Urothelium cell line (cell line): ENCODE measurements at regions not wholly inside any gene's neighbourhood (a gene's known extent, or its start where the extent isn't known, plus 50 kb on each side); places are given as distances from the start of the nearest gene placed in this dataset.

Experiments used
- DNase-seq: peaks from one replicate; pipeline ENCODE4 v3.0.0; 2011; ENCODE audit warnings: low spot score, mixed read lengths
- FAIRE-seq: peaks from 2 replicates; lab custom pipeline; 2011; peaks lifted over from hg19 to GRCh38; lab: Jason Lieb, UNC

DNA sequence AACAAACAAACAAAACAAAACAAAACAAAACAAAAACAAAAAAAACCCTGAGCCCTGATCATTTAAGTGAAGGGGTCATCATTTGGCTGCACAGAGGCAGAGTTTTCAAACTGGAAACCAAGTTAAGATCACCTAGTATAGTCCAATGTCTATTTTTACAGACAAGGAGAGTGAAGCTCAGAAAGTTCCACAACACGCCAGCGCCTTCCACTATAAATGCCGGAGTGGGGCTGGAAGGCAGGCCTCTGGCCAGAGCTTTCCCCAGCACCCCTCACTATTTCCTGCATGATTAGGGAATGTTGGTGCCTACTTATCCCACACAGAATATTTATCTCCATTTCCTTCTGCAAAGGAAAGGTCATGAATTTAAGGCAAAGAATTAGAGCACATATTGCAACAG lies 319.7 kb upstream of the WWC1 start:
- FAIRE-seq, result no peak

DNA sequence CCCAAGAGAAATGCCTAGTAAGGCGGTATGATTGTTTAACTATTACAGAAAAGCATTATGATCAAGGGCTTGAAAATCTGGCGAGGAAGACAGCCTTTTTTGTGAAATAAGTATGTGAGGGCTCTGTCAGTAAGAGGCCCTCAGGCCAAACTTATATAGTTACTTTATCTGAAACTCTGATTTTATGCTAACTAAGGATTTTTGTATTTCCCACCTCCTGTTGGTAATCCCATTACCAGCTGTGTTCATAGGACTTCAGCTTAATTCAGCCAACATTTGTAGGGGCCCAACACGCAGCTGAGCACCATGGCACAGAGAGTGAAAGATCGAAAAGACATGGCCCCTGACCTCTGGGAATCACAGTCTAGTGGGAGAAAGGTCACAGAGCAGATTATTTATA lies 318.3 kb upstream of the WWC1 start:
- FAIRE-seq, result no peak
- DNase-seq, result no peak

More for the DNA sequence above, 319.7 kb upstream of the WWC1 start:
- DNase-seq, result no peak

DNA sequence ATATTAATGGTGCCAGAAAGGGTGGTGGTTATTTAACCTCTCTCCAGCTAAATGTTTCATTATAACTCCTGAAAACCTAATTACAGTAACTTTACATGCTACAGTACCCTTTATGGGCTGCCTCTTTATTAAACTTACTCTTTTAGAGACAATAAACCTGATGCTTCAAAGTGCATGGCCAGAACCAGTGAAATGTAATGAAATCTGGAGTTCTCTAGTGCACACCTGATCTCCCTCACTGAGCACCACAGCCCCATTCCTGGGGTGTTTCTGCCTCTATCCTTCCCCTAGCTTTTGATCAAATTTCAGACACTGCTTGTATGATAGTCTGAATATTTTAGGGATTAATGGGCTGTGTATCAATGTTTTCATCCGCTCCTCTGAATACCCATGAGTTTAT lies 306.5 kb upstream of the WWC1 start:
- FAIRE-seq (no peak), DNase-seq (no peak)

DNA sequence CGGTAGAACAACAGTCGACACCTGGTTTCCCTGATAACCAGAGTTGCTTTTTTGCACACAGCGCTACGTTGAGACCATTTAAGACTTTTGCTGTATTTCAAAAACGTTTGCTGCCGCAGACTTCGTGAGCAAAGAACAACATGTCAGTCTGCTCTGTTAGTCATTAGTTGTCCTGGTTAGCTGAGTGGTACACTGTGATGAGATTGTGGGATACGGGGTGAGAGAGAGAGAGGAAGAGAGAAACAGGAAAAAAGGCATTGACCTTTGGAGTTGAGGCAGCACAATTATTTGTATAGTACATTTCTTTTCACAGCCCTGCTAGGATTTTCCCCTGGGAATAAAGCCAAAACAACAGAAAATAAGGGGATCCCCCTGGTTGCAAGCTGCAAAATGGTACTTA lies 306.1 kb upstream of the WWC1 start:
- no peak for DNase-seq
- no peak for FAIRE-seq

DNA sequence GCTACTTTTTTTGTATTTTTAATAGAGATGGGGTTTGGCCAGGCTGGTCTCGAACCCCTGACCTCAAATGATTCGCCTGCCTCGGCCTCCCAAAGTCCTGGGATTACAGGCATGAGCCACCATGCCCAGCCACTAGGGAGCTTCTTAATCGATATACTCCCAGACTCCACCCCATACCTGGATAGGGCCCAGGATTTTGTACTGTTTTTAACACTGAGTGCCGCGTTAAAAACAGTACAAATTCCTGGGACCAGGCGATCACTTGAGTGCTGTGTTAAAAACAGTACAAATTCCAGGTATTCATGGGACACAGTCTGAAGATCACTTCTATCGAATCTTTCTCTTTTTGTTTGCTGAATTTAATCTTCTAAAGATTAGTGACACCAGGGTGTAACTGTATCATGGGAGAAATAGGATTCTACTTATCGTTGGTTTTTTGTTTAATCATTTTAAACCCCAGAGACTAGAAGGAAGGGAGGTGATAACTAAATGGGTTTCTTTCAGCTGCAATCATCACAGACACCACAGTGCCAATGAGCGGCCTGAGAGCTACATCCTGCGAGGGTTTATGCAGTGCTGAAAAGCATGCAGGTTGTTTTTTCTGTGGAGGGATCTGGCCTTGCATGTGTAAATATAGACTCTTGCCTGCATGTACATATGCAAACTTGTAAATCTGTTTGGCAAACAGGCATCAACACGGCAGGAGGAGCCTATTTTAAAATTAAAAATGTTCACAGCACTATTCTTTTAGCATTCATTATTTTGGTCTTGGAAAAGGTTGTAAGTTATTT lies 303.8 kb upstream of the WWC1 start:
- no peak for FAIRE-seq

DNA sequence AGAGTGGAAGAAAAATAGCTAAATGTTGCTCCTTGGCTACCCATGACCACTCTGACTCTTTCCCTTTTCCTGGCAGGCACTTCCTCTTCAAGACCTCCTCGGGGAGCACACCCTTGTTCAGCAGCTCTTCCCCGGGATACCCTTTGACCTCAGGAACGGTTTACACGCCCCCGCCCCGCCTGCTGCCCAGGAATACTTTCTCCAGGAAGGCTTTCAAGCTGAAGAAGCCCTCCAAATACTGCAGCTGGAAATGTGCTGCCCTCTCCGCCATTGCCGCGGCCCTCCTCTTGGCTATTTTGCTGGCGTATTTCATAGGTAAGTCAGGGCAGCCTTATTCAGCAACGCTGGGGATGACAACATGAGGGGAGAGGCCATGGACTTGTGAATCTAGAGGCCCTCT lies 298.6 kb upstream of the WWC1 start:
- no peak for DNase-seq
- no peak for FAIRE-seq

More for the DNA sequence above, 303.8 kb upstream of the WWC1 start:
- DNase-seq, result no peak

DNA sequence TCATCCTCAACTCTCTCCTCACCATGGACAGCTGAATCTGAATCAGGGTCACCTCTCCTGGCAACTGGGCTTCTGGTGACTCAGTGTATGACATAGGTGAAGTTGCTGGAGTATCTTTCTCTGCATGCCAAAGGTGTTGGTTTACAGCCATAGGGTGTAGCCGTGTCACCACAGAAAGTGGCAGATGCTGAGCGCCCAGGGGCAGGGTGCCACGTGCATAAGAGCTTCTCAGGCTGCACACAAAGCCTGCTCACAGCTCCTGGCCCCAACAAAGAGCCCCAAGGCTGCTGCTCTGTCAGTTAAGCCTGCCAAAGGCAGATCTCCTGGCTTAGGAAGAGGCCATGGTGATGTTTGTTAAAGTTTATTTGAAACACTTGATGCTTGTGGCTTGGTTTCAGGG lies 297.7 kb upstream of the WWC1 start:
- DNase-seq, result no peak
- FAIRE-seq, result no peak

DNA sequence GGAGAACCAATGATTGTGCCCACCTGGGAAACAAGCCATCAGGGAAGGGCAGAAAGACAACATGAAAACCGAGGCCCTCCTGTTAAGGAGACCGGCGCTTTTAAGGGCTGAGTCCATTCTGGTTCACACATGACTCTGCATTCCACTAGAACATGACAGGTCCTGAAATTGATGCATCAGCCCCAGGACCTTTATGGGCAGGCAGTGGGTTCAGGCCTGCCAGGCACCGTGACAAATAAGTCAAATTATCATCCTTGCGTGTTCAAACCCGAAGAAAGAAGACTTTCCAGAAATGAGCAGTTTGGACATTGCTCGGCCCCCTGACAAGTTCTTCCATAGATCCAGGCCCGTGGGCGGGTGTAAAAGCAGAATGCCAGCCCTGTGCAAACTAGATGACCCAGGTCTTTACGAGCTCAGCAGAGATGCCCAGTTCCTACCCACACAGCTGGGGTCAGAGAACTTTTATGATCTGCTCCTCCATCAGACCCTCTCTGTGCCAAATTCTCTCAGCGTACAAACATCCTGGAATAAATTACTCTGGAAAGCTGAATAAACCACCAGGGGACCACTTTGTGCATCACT lies 295.5 kb upstream of the WWC1 start:
- FAIRE-seq, result no peak
- DNase-seq, result no peak

DNA sequence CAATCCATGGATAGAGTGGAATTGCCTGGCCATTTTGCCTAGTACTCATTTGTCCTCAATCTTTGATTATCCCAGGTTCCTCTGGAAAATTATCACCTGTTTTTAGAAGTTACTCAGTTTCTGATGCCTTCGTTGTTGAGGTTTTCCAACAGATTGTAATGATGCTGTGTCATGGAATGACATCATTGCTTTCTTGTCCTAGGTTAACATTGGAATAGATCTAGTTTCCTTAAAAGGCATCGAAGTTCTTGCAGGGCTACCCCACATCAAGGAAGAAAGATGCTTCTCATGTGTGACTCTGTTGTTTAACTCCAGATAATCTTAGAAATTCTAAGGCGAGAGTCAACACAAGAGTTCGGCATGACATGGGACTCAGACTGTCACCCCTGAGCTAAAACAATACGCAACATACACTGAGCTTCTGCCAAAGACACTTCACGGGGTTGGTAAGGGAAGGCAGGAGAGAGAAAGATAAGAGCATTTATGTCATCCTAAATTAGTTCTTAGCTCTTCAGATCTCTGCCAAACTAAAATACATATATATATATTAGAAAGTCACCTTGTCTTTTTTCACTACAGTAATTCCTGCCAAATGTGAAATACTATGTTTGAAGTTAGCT lies 293.2 kb upstream of the WWC1 start:
- no peak for FAIRE-seq
- DNase-seq, result no peak

DNA sequence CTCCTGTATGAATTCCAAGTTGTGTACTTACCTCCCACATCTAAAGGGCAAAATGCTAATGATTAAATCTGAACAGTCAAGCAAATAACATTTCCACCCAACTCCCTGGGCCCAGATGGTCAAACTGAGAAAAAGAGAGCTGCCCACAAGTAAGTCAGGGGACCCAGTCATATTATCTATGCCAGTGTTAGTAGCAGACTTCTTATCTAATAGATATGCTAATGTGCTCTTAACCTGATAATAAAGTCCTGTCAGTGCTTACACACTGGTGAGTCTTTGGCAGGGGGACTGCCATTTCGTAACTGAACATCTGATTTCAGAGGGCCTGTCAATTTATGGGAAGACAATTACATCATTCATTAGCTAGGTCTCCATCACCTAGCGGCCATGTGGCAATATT lies 292.3 kb upstream of the WWC1 start:
- DNase-seq, result no peak

DNA sequence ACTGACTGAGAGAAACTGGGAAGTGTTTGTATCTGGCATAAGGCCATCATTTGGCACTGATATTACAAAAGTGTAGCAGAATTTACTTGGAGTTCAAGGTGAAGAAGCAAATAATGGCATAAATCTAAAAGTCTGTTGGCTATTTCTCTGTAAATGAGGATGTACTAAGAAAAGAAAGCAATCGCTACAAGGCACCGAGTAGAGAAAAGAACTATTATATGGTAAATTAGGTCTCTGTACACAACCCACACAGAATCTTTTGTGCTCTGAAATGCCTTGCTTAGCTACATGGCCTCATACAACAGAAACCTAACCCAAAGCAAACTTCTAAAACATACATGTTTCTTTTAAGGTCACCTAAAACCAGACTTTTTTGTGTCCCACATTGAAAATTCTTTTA lies 290.1 kb upstream of the WWC1 start:
- DNase-seq, result no peak
- FAIRE-seq, result no peak

More for the DNA sequence above, 292.3 kb upstream of the WWC1 start:
- no peak for FAIRE-seq

DNA sequence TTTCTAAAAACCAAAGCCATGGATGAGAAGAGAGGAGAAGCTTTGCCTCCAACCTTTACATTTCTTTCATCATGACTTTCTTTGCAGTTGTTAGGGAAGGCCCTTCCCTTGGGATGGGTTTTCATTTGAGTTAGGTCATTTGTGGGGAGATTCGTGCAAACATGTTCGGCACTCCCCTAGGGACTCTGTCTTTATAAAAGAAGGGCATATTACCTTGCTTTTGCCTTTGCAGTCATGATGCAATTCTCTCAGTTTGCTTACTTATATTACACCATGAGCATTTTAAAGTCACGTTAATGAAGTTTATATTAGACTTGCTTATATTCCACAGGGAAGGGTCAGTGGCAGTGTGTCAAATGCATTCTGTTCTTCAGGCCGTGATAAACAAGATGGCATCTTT lies 289.3 kb upstream of the WWC1 start:
- FAIRE-seq (no peak), DNase-seq (no peak)

DNA sequence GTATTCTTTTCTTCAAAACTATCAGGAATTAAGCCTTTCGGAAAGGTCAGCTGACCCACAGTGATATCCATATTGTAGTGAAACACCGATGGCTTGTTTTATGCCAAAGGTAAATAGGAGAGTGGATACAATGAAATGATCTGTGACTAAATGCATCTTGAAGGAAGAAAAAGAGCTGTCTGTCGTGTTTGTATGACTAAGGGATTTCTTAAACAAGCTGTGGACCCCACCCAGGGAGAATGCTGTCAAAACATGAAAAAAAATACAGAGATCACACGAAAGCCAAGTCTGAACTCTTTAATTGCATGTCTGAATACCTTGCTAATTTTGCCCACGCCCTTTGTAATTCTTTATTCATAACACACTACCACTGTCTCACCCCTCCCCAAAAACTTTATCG lies 286.4 kb upstream of the WWC1 start:
- FAIRE-seq (no peak), DNase-seq (no peak)

DNA sequence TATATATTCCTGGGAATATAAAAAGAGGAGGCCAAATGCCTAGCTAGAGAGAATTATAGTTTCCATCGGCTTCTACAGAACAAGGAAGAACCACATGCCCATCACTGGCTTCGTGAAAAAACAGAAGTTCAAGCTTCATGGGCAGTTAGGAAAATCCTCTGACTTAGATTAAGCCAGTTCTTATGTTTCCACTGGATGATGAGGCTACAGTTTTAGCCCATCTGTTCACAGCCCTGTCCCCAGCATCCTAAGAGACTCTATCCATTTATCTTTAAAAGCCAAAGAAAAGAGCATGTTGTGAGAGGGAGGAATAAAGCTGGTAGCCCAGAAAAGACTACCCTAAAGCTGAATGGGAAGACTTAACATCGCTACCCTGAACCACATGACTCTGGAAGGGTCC lies 285.5 kb upstream of the WWC1 start:
- FAIRE-seq, result no peak

DNA sequence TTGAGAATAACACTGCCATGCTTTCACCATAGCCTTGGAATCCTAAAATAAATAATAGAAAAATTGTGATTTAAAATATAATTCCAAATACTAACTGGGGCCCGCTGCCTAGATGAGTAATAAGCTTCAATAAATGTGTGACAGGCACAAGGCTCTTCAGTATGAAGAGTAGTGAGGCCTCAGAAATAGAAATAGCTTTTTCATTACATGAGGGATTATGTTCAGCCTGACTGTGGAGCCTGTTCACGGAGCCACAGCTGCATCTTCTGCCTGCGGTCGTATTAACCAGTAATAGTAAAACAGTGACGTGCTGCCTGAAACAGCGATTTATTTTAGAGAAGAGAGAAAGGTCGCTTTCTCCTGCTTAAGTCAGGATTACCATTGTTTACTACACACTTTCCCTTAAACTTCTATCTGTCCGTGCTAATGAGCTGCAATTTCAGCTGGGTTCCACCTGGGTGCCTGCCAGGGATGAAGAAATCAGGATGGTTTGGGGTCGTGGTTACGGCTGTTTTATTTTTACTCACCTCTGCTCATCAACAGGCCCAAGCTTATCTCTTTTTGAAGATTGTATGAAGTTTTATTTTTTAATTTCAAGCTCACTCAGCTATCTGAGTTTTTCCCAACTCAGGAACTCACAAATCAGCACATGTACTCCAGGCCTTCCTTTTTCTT lies 284.9 kb upstream of the WWC1 start:
- FAIRE-seq, result no peak
- DNase-seq, result no peak

More for the DNA sequence above, 285.5 kb upstream of the WWC1 start:
- no peak for DNase-seq

DNA sequence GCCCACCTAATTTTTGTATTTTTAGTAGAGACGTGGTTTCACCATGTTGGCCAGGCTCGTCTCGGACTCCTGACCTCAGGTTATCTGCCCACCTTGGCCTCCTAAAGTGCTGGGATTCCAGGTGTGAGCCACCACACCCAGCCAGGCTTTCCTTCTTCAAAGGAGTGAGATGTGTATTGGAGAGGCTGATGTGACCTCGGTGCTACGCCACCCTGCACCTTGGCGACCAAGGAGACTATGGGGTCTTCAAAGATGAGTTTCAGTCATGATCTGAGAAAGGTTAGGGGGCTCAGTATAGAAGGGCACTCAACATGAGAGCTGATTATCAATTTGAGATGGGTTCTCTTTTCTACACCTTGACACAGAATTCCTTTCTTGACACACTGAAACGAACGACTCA lies 284.2 kb upstream of the WWC1 start:
- DNase-seq (no peak), FAIRE-seq (no peak)

DNA sequence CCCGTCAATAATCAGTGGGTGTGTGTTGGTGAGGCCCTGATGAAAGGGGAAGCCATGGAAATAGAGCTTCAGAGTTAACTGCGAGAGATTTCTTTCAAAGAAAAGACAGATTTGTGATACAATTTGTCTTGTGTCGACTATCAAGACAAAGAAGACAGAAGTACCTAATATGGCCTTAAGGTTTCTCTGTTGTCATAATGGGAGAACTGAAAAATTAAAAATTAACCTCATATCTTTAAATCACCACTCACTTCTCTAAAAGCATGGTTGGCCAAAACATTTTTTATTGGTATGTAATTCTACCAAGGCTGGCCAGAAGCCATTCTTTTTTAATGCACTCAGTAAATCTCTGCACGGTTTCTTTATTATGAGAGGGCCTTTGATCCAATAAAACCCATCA lies 282.9 kb upstream of the WWC1 start:
- FAIRE-seq, result no peak
- no peak for DNase-seq

DNA sequence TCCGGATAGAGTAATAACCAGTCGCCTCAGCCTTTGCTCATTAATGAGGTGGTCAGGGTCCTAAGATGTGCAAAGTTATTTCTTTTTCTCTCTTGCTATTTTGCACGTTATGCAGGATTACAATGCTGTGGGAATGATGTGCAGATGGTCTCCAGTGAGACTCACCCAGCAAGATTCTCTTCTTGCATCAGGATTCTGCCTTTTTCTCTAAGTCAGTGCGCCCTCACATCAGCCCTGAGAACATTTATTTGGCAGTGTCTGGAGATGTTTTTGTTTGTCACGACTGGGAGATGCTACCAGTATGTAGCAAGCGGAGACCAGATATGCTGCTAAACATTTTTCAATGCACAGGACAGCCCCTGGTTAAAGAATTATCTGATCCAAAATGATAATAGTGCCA lies 280.3 kb upstream of the WWC1 start:
- DNase-seq, result no peak
- FAIRE-seq, result no peak

DNA sequence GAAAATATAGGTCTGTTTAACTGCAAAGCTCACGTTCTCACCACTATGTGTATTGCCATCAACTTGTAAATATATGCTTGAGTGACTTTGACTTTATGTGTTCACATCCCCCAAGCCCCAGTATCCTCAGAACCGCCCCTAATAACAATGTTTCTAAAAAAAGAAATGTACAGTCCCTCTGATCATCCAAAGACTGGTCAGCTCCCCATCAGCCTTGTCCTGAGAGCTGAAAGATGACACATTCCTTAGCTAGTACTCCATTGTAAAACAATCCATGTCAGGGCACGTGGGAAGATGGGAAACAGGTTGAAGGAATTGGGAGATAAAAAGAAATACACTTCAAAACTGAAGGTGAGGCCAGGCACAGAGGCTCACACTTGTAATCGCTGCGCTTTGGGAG lies 279.4 kb upstream of the WWC1 start:
- no peak for FAIRE-seq
- DNase-seq, result no peak

DNA sequence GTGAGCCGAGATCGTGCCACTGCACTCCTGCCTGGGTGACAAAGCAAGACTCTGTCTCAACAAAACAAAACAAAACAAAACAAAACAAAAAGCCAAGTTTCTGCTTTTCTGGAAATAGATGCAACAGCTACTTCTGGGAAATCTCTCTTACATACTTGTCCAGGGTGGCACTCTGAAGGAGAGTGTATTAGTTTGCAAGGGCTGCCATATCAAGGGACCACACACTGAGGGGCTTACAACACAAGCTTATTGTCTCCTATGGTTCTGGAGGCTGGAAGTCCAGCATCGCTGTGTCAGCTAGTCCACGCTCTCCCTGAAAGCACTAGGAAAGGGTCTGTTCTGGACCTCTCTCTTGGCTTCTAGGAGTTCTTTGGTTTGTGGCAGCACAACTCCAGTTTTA lies 277.9 kb upstream of the WWC1 start:
- FAIRE-seq, result no peak

DNA sequence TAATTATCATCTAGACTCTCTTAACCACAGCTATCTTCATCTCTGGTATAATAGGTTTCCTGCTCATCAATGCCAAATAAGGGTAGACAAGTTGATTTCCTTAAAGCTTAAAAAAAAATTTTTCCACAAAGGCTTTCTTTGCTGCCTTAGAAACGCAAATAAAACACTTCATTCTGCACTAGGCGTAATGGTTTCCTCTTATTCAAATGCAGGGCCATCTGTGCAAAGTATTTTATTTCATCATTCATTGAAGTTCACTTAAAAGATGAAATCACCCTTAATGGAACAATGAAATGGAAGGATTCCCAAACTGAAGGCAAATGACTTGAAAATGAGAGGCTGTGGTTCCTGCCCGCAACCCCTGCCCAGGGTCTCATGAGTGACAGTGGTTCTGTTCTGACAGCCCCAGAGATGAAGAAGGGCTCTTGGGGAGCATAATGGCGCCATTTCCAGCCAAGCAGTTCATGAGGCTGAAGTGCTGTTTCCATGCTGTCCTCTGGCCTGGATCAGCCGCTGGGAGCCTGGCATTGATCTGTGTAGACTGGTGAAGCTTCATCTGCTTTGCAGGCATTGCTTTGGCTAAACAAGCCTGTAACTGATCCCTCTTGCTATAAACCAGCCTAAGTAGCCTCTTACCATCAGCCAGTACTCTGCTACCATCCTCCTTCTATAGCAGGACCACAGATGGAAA lies 276.9 kb upstream of the WWC1 start:
- no peak for DNase-seq
- no peak for FAIRE-seq

More for the DNA sequence above, 277.9 kb upstream of the WWC1 start:
- no peak for DNase-seq
